ENCODE measurements at regions not wholly inside any gene's neighbourhood (a gene's known extent, or its start where the extent isn't known, plus 50 kb on each side); places are given as distances from the start of the nearest gene placed in this dataset.
"Not testable (repeated sequence)": the region's sequence is repeated elsewhere in the genome, so short reads cannot be mapped to it uniquely, and the experiment has no call there.

- peak; percentile 96 for DNase-seq
Measured at GRCh38 chr13:90445179-90445578, 902.3 kb upstream of the MIR17HG start.

- DNase-seq = no peak
Measured at GRCh38 chr13:90447034-90447733, 900.3 kb upstream of the MIR17HG start.

GRCh38 chr13:90447734-90448101 lies 899.8 kb upstream of the MIR17HG start:
- DNase-seq = peak; percentile 85

DNA sequence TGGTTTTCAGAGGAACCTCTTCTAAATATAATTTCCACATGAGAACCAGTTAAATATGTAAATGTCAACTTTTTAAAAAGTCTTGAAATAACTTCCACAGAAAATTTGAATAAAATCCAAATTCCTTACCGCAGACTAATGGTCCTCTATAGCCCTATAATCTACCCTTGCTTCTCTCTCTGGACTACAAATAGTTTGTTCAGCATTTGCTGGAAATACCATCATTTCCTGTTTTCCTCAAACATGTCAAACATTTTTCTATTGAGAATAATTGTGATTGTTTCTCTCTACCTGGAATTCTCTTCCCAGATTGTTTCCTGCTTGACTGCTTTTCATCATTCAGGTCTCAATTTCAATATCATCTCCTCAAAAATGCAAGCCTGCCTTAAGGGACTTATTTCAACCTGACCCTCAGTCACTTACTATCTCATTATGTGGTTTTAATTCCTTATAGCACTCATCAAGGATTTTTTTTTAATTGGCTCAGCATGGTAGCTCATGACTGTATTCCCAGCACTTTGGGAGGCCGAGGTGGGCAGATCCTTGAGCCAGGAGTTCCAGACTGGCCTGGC lies 898.9 kb upstream of the MIR17HG start:
- DNase-seq = peak; percentile 55

GRCh38 chr13:90453342-90453741 lies 894.1 kb upstream of the MIR17HG start:
- DNase-seq = no peak

GRCh38 chr13:90454002-90454636 lies 893.4 kb upstream of the MIR17HG start:
- no peak for DNase-seq

- no peak for DNase-seq
Measured at GRCh38 chr13:90455067-90455466, 892.4 kb upstream of the MIR17HG start.

GRCh38 chr13:90455823-90456222 lies 891.7 kb upstream of the MIR17HG start:
- no peak for DNase-seq

- DNase-seq = no peak
Measured at GRCh38 chr13:90461398-90461797, 886.1 kb upstream of the MIR17HG start.

DNA sequence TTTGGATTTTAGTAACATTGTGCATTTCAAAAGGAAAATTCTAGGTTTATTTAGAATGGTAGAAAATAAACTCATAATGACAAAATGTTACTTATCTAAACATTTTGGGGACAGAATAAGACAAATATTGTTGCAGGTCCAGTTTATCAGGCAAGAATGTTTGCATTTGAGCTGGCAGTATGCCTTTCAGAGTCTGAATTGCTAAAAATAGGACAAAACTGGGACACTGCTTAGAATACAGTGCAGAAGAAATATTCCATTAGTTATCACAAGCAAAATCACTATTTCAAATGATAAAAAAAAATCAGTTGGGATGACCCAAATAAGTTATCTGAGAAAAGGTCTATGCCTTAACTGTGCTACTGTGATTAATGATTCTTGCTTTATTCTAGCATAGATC lies 870.3 kb upstream of the MIR17HG start:
- no peak for DNase-seq

- DNase-seq = no peak
Measured at GRCh38 chr13:90483906-90484305, 863.6 kb upstream of the MIR17HG start.

DNA sequence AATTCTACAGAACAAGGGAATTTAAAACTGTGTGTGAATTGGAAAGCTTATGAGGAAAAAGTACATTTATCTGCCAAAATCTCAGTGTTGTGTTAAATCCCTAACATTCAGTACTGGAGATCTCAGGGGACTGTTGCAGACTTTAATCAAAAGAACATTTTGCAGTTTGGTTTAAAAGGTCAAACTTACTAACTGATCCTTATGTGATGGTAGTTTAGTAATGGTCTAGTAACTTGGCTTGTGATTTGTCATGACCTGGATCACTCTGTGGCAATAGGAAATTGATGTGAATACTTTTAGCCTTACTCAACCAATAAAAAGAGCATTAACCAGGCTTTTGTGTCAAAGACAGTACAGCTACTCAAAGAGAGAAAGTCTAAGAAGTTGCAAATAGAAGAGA lies 862.1 kb upstream of the MIR17HG start:
- DNase-seq = peak; percentile 44

GRCh38 chr13:90492872-90493271 lies 854.6 kb upstream of the MIR17HG start:
- no peak for DNase-seq

- DNase-seq = no peak
Measured at GRCh38 chr13:90493667-90494066, 853.8 kb upstream of the MIR17HG start.

- DNase-seq = not testable (repeated sequence)
Measured at GRCh38 chr13:90494849-90495248, 852.6 kb upstream of the MIR17HG start.

DNA sequence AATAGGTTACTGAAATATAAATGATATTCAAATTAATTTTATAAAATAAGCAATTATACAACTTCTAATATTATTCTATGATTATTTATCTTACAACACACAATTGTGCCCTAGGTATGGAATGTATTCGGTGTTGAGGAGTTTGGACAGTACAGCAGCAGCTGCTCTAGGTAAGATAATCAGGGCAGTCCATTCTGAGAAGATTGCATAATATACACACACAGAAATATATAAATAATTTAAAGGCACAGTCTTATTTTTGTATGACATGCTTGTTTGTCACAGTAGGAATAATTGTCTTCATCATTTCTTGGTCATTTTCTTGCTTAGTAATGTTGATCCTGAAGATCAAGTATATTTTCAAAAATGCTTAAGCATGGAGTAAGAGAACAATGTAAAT lies 849.4 kb upstream of the MIR17HG start:
- no peak for DNase-seq

DNA sequence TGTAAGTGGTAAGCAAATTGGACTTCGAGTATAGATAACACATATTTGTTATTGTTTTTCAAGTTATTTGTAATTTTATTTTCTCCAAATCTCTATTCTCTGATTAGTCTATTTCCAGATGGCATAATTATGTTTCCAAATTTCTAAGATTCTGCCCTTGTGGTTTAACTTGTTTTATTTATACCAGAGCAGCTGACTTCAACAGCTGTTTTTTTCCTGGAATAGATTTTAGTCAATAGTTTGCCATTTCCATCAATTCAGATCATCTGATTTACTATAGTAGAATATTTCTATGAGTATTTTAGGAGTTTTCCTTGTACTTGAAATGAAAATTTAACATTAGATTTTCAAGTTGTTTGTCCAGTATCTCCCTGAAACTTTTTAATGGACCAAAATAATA lies 848.7 kb upstream of the MIR17HG start:
- DNase-seq = no peak

DNA sequence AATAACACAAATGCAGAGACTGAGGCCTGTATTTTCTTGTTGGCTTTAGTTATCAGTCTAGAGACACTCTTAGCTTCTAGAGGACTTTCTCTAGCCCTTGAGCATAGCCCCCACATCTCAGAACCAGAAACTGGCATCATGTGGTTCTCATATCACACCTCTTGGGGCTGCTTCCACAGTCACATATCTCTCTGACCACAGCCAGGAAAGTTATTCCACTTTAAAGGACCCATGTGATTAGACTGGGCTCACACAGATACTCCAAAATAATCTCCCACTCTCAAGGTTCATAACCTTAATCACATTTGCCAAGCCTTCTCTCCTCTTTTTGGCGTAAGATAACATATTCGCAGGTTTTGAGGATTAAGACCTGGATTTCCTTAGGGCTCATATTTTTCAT lies 846.9 kb upstream of the MIR17HG start:
- DNase-seq = no peak

DNA sequence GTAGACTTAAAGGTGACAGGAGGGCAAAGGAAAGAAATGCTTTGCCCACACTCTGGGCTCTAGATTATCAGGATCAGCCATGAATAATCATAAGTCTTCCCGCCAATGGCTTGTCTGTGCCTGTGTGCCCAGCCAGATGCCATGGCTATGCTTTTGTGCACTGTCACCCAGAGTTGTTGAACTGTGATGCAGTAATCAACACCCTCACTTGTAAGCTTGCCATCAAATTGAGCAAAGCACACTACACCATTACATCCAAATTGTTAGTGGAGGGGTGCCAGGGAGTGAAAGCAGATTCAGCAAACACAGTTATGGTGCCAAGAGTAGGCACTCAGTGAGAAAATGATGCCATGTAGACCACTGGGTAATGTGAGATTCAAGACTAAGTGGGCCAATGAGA lies 845.3 kb upstream of the MIR17HG start:
- DNase-seq = no peak

DNA sequence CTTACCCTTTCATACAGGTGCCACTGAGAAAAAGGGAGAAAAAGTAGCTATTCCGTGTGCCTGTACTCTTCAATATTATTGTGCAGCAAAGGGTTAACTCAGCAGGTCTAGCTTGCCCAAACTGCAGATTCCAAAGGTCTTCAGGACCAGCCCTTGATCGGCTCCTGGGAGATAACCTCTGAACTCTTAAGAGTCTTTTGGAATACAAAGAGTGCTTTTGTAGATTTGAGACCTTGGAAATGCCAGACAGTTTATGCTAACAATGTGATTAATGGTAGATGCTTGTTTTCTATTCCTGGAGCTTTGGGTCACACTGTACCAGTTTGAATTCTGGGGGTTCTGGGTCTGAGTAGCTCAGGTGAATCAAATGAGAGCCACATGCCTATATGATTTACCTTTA lies 844.7 kb upstream of the MIR17HG start:
- DNase-seq = no peak

GRCh38 chr13:90510319-90510718 lies 837.2 kb upstream of the MIR17HG start:
- no peak for DNase-seq

- no peak for DNase-seq
Measured at GRCh38 chr13:90511903-90512302, 835.6 kb upstream of the MIR17HG start.

GRCh38 chr13:90514712-90515111 lies 832.8 kb upstream of the MIR17HG start:
- not testable (repeated sequence) for DNase-seq

GRCh38 chr13:90518417-90518816 lies 829.1 kb upstream of the MIR17HG start:
- DNase-seq = no peak

DNA sequence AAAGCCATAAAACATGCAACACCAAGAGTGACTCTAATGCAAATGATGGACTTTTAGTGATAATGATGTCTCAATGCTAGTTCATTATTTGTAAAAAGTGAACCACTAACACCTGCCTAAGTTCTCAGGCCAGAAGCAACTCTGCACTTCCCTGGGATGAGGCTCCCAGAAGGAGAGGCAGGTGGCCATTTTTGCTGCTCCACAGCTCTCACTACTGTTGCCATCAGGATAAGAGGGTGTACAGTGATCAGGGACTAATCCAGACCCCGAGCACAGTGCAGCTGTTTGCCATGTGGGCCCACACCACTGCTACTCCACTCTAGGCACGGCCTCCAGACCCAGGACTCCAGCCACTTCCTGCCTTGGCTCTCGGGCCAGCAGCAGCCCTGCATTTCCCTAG lies 828.3 kb upstream of the MIR17HG start:
- no peak for DNase-seq
